IMR-90 (cell line): ENCODE measurements at regions not wholly inside any gene's neighbourhood (a gene's known extent, or its start where the extent isn't known, plus 50 kb on each side); places are given as distances from the start of the nearest gene placed in this dataset.

Source experiments
- ATAC-seq: fragments of 200-7000 bp; cut with Tn5 transposase; 2 replicates; pipeline ENCODE4 v1.9.1; 2020; ENCODE audit warnings: low read depth, mild to moderate bottlenecking, moderate library complexity
- BruUV-seq: library from RNA; stranded (reverse); fragments of 400-500 nt; replicated peaks from 2 replicates; lab custom pipeline; 2021; lab: Mats Ljungman, UMichigan
- CTCF ChIA-PET: fragments of 300-600 bp; formaldehyde crosslinking; extraction: SDS; loops from one replicate; lab custom pipeline; 2021; ENCODE audit warnings: antibody characterized with exemption; lab: Yijun Ruan, JAX
- POLR2A ChIA-PET: fragments of 300-600 bp; sonication (Branson Sonifier 250); formaldehyde crosslinking; loops from one replicate; lab custom pipeline; 2022; ENCODE audit warnings: antibody characterized with exemption; ENCODE audit not compliant: unreplicated experiment; lab: Charles Lee
- DNase-seq: peaks from one replicate; pipeline ENCODE4 v3.0.0; 2013
- H2AFZ ChIP-seq: replicated peaks from 2 replicates; pipeline ENCODE3; 2013; ENCODE audit warnings: low read length, mild to moderate bottlenecking; ENCODE audit not compliant: poor library complexity
- H2AK5ac ChIP-seq: 2 replicates; pipeline ENCODE4 v1.6.1; 2013; ENCODE audit warnings: low read depth, low read length, inconsistent platforms
- H2AK9ac ChIP-seq: replicated peaks from 2 replicates; pipeline ENCODE3; 2013; ENCODE audit warnings: mild to moderate bottlenecking, low read depth, low read length, moderate library complexity; ENCODE audit not compliant: poor library complexity
- H2BK120ac ChIP-seq: 2 replicates; pipeline ENCODE4 v1.6.1; 2013; ENCODE audit warnings: low read depth, low read length, inconsistent platforms
- H2BK15ac ChIP-seq: 3 replicates; pipeline ENCODE4 v1.6.1; 2013; ENCODE audit warnings: low read depth, low read length, inconsistent platforms
- H2BK20ac ChIP-seq: 2 replicates; pipeline ENCODE4 v1.6.1; 2013; ENCODE audit warnings: low read depth, mild to moderate bottlenecking, inconsistent platforms, low read length, moderate library complexity
- H2BK5ac ChIP-seq: 2 replicates; pipeline ENCODE4 v1.6.1; 2013; ENCODE audit warnings: mild to moderate bottlenecking, low read depth, low read length, inconsistent platforms; ENCODE audit not compliant: poor library complexity, severe bottlenecking
- H3K14ac ChIP-seq: replicated peaks from 2 replicates; pipeline ENCODE4 v1.6.1; 2013; ENCODE audit warnings: low read depth, low read length, inconsistent platforms
- H3K18ac ChIP-seq: 2 replicates; pipeline ENCODE4 v1.6.1; 2013; ENCODE audit warnings: low read depth, low read length, control low read depth
- H3K23ac ChIP-seq: 2 replicates; pipeline ENCODE4 v1.6.1; 2013; ENCODE audit warnings: low read depth, low read length, inconsistent platforms
- H3K27ac ChIP-seq: 2 replicates; pipeline ENCODE4 v1.5.1; 2013; ENCODE audit warnings: mild to moderate bottlenecking, control low read depth, low read length; ENCODE audit not compliant: insufficient read depth
- H3K27me3 ChIP-seq: 2 replicates; pipeline ENCODE4 v1.6.1; 2013; ENCODE audit warnings: low read length; ENCODE audit not compliant: control insufficient read depth, insufficient read depth
- H3K36me3 ChIP-seq: 2 replicates; pipeline ENCODE4 v1.6.1; 2013; ENCODE audit warnings: low read length, mixed read lengths; ENCODE audit not compliant: control insufficient read depth, insufficient read depth
- H3K4ac ChIP-seq: 2 replicates; pipeline ENCODE4 v1.6.1; 2013; ENCODE audit warnings: low read depth, low read length, inconsistent platforms
- H3K4me1 ChIP-seq: 2 replicates; pipeline ENCODE4 v1.6.1; 2013; ENCODE audit warnings: low read length, mixed read lengths; ENCODE audit not compliant: control insufficient read depth, insufficient read depth
- H3K4me2 ChIP-seq: 2 replicates; pipeline ENCODE4 v1.6.1; 2013; ENCODE audit warnings: low read depth, mild to moderate bottlenecking, control low read depth, low read length, moderate library complexity
- H3K4me3 ChIP-seq: 2 replicates; pipeline ENCODE4 v1.5.1; 2013; ENCODE audit warnings: low read depth, mild to moderate bottlenecking, control low read depth, low read length, moderate library complexity; ENCODE audit not compliant: insufficient read depth
- H3K56ac ChIP-seq: 2 replicates; pipeline ENCODE4 v1.6.1; 2013; ENCODE audit warnings: low read length, inconsistent platforms; ENCODE audit not compliant: insufficient read depth; ENCODE audit errors: extremely low read depth
- H3K79me1 ChIP-seq, 2 experiments: 2 replicates each; pipeline ENCODE4 v1.6.1; 2013; ENCODE audit warnings: low read length in 2 of 2, inconsistent platforms in 1 of 2, low read depth in 1 of 2
- H3K9ac ChIP-seq: 2 replicates; pipeline ENCODE4 v1.6.1; 2013; ENCODE audit warnings: low read depth, low read length, control low read depth
- H3K9me1 ChIP-seq: 2 replicates; pipeline ENCODE4 v1.6.1; 2013; ENCODE audit warnings: low read length, inconsistent platforms; ENCODE audit not compliant: insufficient read depth
- H3K9me3 ChIP-seq: 2 replicates; pipeline ENCODE4 v1.6.1; 2013; ENCODE audit warnings: low read length; ENCODE audit not compliant: control insufficient read depth, insufficient read depth
- H4K20me1 ChIP-seq: 2 replicates; pipeline ENCODE4 v1.6.1; 2013; ENCODE audit warnings: low read length, inconsistent platforms; ENCODE audit not compliant: insufficient read depth
- H4K5ac ChIP-seq: 2 replicates; pipeline ENCODE4 v1.6.1; 2013; ENCODE audit warnings: mild to moderate bottlenecking, low read depth, low read length, control low read depth
- H4K8ac ChIP-seq, 2 experiments: 2 replicates each; pipeline ENCODE4 v1.6.1; 2013; ENCODE audit warnings: low read depth in 2 of 2, low read length in 2 of 2, control low read depth in 1 of 2, inconsistent platforms in 1 of 2
- H4K91ac ChIP-seq: 2 replicates; pipeline ENCODE4 v1.6.1; 2013; ENCODE audit warnings: low read depth, low read length, inconsistent platforms; ENCODE audit not compliant: insufficient read depth
- BHLHE40 ChIP-seq: fragments of 150-350 bp; IDR thresholded peaks from 2 replicates; pipeline ENCODE4 v1.6.1; 2016; ENCODE audit warnings: mild to moderate bottlenecking, low read depth, low read length
- CEBPB ChIP-seq: IDR thresholded peaks from 2 replicates; pipeline ENCODE4 v1.6.1; 2012; ENCODE audit warnings: low read depth, low read length, improper control_type of control experiment
- CHD1 ChIP-seq: IDR thresholded peaks from 2 replicates; pipeline ENCODE4 v1.6.1; 2012; ENCODE audit warnings: low read depth, low read length, improper control_type of control experiment
- ELK1 ChIP-seq: fragments of 150-350 bp; IDR thresholded peaks from 2 replicates; pipeline ENCODE4 v1.6.1; 2016; ENCODE audit warnings: low read depth, mild to moderate bottlenecking, low read length, moderate library complexity, borderline replicate concordance
- FOS ChIP-seq: fragments of 150-350 bp; IDR thresholded peaks from 2 replicates; pipeline ENCODE4 v1.6.1; 2016; ENCODE audit warnings: low read depth, low read length
- MAFK ChIP-seq: IDR thresholded peaks from 2 replicates; pipeline ENCODE4 v1.6.1; 2012; ENCODE audit warnings: low read depth, low read length, improper control_type of control experiment
- MAZ ChIP-seq: IDR thresholded peaks from 2 replicates; pipeline ENCODE4 v1.6.1; 2012; ENCODE audit warnings: low read depth, mild to moderate bottlenecking, low read length, improper control_type of control experiment, moderate library complexity, borderline replicate concordance
- MXI1 ChIP-seq: IDR thresholded peaks from 2 replicates; pipeline ENCODE4 v1.6.1; 2012; ENCODE audit warnings: low read depth, mild to moderate bottlenecking, low read length, moderate library complexity, borderline replicate concordance
- POLR2A ChIP-seq: IDR thresholded peaks from 2 replicates; pipeline ENCODE4 v1.6.1; 2012; ENCODE audit warnings: mild to moderate bottlenecking, low read depth, low read length
- RAD21 ChIP-seq: IDR thresholded peaks from 2 replicates; pipeline ENCODE4 v1.6.1; 2012; ENCODE audit warnings: low read length, improper control_type of control experiment
- RCOR1 ChIP-seq: IDR thresholded peaks from 2 replicates; pipeline ENCODE4 v1.6.1; 2012; ENCODE audit warnings: mild to moderate bottlenecking, low read length, improper control_type of control experiment; ENCODE audit not compliant: insufficient replicate concordance
- RFX5 ChIP-seq: IDR thresholded peaks from 2 replicates; pipeline ENCODE4 v1.8.0; 2012; ENCODE audit warnings: low read depth, mild to moderate bottlenecking, low read length, moderate library complexity
- SMC3 ChIP-seq: fragments of 150-350 bp; IDR thresholded peaks from 2 replicates; pipeline ENCODE4 v1.6.1; 2016; ENCODE audit warnings: low read depth, mild to moderate bottlenecking, antibody characterized with exemption, low read length, moderate library complexity
- USF2 ChIP-seq: fragments of 150-350 bp; IDR thresholded peaks from 2 replicates; pipeline ENCODE4 v1.6.1; 2017; ENCODE audit warnings: mild to moderate bottlenecking, antibody characterized with exemption, low read length, low read depth
- WGBS, 2 experiments: methylation state at CpG; one replicate each; pipeline versions ENCODE4 v1.1.5 to v1.1.7; 2013; ENCODE audit warnings: missing lambda C conversion rate in 2 of 2; ENCODE audit not compliant: insufficient read length in 1 of 2; ENCODE audit errors: extremely low coverage in 2 of 2; 5-methylcytosine and 5-hydroxymethylcytosine counted together
- dilution Hi-C: fragments of 300-500 bp; cut with HindIII; formaldehyde crosslinking; loops from one replicate; pipeline ENCODE4 v1.14.3; 2018; ENCODE audit warnings: low sequenced_read_pairs; ENCODE audit not compliant: unreplicated experiment
- in situ Hi-C: fragments of 300-500 bp; cut with MboI; formaldehyde crosslinking; loops from 3 replicates; pipeline ENCODE4 v1.14.3; 2019; ENCODE audit warnings: low sequenced_read_pairs, inconsistent platforms, mixed read lengths
- intact Hi-C: fragments of 100-400 bp; cut with micrococcal nuclease; formaldehyde crosslinking; loops from 2 replicates; pipeline ENCODE4 v1.10.0; 2022
- TF ChIP-seq, protein P1 (sequence below): conservative IDR thresholded peaks from 2 replicates; pipeline ENCODE4 v1.5.1; 2012; ENCODE audit warnings: mild to moderate bottlenecking, low read depth, low read length, improper control_type of control experiment

GRCh38 chr4:71095545-71095944 lies 102.1 kb downstream of the DCK start:
- peak overlapping the region; percentile 6 to 27; a peak in 2 of 4 replicates for H4K8ac ChIP-seq
- peak overlapping the region; percentile 88 for H3K4me2 ChIP-seq
- CTCF ChIA-PET: no interaction called here
- H2AK5ac ChIP-seq: no peak overlapping the region
- H3K4ac ChIP-seq: no peak overlapping the region
- intact Hi-C loops: no loop called here
- H3K9me3 ChIP-seq: no peaks in the 10 kb centered on the region
- TF ChIP-seq MAFK (no peak), FOS (no peak), USF2 (no peak), MAZ (no peak), POLR2A (no peak), MXI1 (no peak), ELK1 (no peak), RAD21 (no peak), RCOR1 (no peak), RFX5 (no peak), SMC3 (no peak), BHLHE40 (no peak), CEBPB (no peak), CHD1 (no peak)
- TF ChIP-seq, protein P1, sequence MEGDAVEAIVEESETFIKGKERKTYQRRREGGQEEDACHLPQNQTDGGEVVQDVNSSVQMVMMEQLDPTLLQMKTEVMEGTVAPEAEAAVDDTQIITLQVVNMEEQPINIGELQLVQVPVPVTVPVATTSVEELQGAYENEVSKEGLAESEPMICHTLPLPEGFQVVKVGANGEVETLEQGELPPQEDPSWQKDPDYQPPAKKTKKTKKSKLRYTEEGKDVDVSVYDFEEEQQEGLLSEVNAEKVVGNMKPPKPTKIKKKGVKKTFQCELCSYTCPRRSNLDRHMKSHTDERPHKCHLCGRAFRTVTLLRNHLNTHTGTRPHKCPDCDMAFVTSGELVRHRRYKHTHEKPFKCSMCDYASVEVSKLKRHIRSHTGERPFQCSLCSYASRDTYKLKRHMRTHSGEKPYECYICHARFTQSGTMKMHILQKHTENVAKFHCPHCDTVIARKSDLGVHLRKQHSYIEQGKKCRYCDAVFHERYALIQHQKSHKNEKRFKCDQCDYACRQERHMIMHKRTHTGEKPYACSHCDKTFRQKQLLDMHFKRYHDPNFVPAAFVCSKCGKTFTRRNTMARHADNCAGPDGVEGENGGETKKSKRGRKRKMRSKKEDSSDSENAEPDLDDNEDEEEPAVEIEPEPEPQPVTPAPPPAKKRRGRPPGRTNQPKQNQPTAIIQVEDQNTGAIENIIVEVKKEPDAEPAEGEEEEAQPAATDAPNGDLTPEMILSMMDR: no peak
- no peaks in the 10 kb centered on the region for H3K79me1 ChIP-seq
- H3K36me3 ChIP-seq: no peaks in the 10 kb centered on the region
- H3K18ac ChIP-seq: peak overlapping the region; percentile 49
- no peak overlapping the region for H2AFZ ChIP-seq
- in situ Hi-C loops: no loop called here
- WGBS, 2 experiments: no CpG with 5 or more reads among the region's 1 CpG
- DNase-seq (no peak), ATAC-seq (no peak)
- peak overlapping the region; percentile 84 for H4K5ac ChIP-seq
- H3K27ac ChIP-seq: no peak overlapping the region
- H3K56ac ChIP-seq: no peak overlapping the region
- no peaks in the 10 kb centered on the region for H3K9me1 ChIP-seq
- H3K14ac ChIP-seq: no peak overlapping the region
- no peak overlapping the region for H3K23ac ChIP-seq
- H2BK20ac ChIP-seq: no peak overlapping the region
- H2BK15ac ChIP-seq: no peak overlapping the region
- H2BK5ac ChIP-seq: no peak overlapping the region
- BruUV-seq: no TSS peak
- no peak overlapping the region for H3K4me3 ChIP-seq
- H2AK9ac ChIP-seq: no peak overlapping the region
- no peak overlapping the region for H2BK120ac ChIP-seq
- H3K4me1 ChIP-seq: no peaks in the 10 kb centered on the region; the same call in 1 of the 2 replicates
- H4K91ac ChIP-seq: no peak overlapping the region
- no peaks in the 10 kb centered on the region for H3K27me3 ChIP-seq
- dilution Hi-C loops: no loop called here
- POLR2A ChIA-PET: no interaction called here
- no peaks in the 10 kb centered on the region for H4K20me1 ChIP-seq
- peak overlapping the region; percentile 50; the same call in 1 of the 2 replicates for H3K9ac ChIP-seq
